NCI-H748 (cell line): ENCODE measurements at regions not wholly inside any gene's neighbourhood (a gene's known extent, or its start where the extent isn't known, plus 50 kb on each side); places are given as distances from the start of the nearest gene placed in this dataset.
A peak's percentile ranks its signal among the peaks of the same experiment; 100 is the strongest.
"Not testable (repeated sequence)": the region's sequence is repeated elsewhere in the genome, so short reads cannot be mapped to it uniquely, and the experiment has no call there.

Experiments
- DNase-seq: peaks from one replicate; lab custom pipeline; 2025; ENCODE audit not compliant: unreplicated experiment; lab: John Stamatoyannopoulos, UW

DNA sequence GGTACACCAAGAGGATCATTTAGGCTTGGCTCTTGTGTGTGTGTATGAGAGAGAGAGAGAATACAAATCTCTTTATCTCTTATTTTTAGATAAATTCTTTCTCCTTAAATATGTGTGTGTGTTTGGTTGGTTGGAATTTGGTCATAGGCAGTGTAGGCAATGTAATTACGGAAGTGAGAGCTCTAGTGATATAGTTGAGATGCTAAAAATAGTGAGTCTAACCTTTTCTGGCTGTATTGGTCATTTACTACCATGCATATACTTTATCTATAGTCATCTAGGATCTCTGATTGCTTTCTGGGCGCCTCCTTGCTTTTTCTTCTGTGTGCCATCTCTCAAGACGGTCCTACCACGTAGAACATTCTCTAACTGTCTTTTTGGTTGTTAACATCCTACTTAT is 250.2 kb downstream of the NUF2 start:
- DNase-seq = no peak

- DNase-seq = no peak
Observed at GRCh38 chr1:163574119-163574518, 252.4 kb downstream of the NUF2 start.

DNA sequence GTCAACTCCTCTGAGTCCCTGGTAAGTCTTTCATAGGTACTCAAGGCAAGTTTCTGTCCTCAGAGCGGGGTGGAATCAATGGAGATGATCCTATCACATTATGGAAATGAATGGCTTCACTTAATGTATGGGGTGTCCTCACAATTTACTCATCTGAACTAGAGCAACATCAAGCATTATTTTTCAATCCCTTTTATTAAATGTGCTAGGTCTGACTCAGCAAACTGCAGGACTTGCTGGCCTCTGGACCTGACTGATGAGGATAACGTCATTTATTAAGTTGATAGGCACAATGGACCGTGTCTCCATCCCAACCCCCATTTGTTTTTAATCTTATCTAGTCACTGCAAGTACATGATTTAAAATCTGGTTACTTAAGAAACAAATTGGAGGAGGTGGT is 259.2 kb downstream of the NUF2 start:
- DNase-seq = no peak

DNA sequence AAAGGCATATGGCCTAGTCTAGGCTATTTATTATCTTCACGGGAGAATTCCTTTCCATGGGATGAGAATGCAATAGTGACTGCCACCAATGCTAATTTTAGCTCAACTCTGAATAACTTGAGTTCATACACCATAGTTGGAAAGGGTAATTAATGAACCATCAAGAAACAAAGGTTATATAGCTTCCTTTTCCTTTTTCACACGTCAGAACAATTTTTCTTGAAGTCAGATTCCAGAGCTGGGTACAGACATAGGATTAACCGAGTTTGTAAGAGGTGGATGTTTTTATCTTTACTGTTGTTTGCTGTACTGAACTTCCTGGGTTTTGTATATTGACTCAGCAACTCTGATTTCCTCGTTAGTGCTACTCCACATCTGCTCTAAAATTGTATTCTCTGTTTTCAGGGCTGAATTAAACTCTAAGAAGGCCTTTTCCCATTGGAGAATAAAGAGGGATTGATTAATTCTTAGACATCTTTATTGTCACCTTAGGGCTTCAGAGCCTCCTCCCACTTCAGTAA is 262.0 kb downstream of the NUF2 start:
- no peak for DNase-seq

DNA sequence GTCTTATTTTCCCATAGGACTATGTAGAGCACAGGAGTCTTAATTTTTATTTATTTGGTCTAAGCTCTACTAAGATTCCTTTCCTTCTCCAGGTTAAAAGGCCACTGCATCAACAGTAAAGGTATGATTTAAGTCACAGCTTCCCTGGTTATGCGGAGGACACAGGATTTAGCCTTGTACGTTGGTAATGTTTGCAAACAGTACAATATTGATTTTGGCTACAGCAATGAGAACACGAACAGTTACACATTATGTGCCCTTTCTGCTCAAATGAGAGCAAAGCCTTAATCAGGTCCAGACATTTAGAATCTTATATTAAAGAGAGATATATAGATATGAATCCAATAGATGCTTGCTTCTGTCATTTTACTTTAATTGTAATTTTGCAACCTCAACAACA is 264.0 kb downstream of the NUF2 start:
- no peak for DNase-seq

- no peak for DNase-seq
Observed at GRCh38 chr1:163588796-163589195, 267.0 kb downstream of the NUF2 start.

DNA sequence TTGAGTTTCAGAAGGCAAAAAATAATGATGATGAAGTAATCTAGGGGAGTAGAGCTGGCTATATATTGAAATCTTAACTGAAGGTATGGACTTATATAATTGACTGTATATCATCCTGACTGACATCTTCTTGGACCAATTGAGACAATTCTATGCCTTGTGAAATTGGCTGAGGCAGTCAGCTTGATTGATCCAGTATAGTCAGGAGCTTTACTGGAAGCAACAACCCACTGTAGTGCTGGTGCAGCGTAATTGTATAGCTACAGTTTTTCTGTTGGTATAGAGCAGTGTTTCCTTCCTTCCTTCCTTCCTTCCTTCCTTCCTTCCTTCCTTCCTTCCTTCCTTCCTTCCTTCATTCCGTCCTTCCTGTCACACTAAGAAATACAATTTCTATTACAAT is 268.0 kb downstream of the NUF2 start:
- DNase-seq = no peak

DNA sequence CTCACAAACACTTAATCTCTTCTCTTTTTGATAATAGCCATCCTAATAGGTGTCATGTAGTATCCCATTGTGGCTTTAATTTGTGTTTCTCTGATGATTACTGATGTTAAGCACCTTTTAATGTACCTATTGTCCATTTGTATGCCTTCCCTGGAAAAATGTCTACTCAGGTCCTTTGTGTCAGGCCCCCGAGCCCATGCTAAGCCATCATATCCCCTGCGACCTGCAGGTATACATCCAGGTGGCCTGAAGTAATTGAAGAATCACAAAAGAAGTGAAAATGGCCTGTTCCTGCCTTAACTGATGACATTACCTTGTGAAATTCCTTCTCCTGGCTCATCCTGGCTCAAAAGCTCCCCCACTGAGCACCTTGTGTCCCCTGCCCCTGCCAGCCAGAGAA is 269.4 kb downstream of the NUF2 start:
- peak; percentile 96 for DNase-seq

- DNase-seq = not testable (repeated sequence)
Observed at GRCh38 chr1:163592623-163593022, 270.9 kb downstream of the NUF2 start.

- DNase-seq = not testable (repeated sequence)
Observed at GRCh38 chr1:163596106-163596505, 274.4 kb downstream of the NUF2 start.

- peak; percentile 70 for DNase-seq
Observed at GRCh38 chr1:163596541-163597258, 274.9 kb downstream of the NUF2 start.

DNA sequence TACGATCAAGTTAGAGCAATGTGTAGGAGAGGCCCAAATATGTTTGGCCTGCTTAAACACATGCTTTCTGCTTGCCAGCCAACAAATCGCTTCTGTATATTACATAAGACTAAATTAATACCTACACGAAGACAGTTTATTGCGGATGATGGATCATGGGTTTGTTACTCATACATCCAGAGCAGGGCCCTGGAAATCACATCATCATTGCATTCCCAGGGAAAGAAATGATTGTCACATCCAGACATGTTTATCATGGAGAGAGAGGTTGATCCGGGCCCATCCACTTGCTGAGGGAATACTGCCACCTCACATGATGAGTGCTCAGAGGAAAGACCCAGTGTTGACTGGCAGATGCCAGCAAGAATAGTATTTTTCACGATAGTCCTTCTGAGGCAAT is 282.6 kb downstream of the NUF2 start:
- no peak for DNase-seq

- no peak for DNase-seq
Observed at GRCh38 chr1:163604896-163605295, 283.1 kb downstream of the NUF2 start.

DNA sequence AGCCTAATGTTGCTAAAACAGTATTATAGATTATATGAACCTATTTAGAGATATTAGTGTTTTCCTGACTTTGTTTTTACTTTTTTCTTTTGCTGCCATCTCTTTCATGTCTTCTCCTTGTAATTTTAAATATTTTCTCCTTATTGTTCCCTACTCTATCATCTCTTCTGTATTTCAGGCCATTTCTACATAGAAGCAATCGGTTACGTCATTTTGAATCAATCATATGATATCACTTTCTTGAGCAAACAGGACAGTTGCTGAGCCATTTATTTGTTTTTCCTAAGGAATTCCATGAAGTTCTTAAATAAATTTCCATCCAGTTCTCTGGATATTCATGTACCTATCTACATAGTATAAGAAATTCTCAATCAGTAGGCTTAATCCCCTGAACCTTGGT is 287.2 kb downstream of the NUF2 start:
- DNase-seq = no peak

- DNase-seq = no peak
Observed at GRCh38 chr1:163609858-163610257, 288.1 kb downstream of the NUF2 start.

DNA sequence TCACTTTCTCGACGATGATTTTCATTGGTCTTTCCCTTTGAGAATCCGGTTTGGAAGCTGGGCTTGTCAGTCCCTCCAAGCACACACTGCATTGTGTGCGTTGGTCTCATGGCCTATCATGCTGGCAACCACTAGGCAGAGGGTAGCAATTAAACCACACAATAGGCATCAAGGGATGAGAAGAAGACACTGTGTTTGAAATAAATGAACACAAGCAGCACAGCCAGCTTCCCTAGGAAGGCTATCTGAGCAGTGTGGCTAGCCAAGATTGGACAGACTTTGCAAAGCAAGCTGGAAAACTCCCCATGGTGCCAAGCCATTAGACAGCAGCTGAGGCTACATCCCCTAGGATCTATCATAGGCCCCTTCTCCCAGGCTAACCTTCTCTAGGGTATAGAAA is 288.7 kb downstream of the NUF2 start:
- DNase-seq = peak; percentile 42

DNA sequence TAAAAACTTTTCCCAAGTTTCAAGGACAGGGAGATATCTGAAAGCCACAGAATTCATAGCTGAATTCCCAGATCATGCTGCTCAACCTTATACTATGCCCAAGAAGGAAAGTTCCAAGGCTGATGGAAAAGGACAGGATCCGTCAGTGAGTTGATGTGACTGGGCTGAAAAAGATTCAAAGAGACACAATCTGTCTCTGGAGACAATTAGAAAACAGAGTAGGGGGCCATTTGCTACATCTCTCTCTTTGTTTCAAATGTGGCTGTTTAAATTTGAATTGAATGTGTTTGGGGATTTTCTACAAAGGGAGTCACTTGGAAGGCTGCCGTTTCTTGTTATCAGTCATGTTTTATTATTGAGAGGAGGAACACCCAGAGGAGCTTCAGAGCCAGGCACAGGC is 292.6 kb downstream of the NUF2 start:
- DNase-seq = no peak

- no peak for DNase-seq
Observed at GRCh38 chr1:163628034-163628773, 306.4 kb downstream of the NUF2 start.

DNA sequence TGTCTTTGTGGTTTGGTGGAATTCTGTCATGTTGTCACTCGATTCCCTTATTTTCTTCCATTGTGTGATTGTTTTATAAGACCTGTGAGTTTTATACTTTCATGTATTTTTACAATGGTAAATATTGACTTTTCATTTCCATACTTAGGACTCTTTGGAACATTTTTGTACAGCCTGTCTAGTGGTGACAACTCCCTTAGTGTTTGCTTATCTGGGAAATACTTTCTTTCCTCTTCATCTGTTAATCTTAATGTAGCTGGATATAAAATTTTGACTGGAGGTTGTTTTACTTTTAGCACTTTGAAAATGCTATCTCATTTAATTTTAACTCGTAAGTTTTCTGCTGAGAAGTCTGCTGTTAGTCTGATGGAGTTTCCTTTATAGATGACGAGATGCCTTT is 310.5 kb downstream of the NUF2 start:
- DNase-seq = no peak

DNA sequence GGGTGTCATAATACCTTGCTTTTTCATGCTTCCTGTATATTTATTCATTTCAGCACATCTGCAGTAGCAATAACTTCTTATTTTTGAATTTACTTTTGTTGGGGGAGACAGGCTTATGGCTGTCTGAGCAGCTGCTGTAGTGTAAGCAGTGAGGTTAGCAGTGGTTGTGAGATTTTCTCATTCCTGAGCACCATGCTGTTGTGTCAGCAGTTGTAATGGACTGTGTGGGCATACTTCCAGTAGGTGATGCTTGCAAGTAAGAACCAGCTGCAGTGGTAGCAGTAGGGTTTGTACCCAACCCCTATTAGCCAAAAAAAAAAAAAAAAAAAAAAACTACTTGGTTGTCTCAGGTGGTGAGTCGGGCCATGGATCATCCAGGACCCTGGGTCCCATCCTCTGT is 311.6 kb downstream of the NUF2 start:
- no peak for DNase-seq

DNA sequence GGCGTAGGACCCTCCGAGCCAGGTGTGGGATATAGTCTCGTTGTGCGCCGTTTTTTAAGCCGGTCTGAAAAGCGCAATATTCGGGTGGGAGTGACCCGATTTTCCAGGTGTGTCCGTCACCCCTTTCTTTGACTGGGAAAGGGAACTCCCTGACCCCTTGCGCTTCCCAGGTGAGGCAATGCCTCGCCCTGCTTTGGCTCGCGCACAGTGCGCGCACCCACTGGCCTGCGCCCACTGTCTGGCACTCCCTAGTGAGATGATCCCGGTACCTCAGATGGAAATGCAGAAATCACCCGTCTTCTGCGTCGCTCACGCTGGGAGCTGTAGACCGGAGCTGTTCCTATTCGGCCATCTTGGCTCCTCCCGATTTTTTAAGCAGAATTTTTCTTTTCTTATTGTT is 323.9 kb downstream of the NUF2 start:
- not testable (repeated sequence) for DNase-seq

DNA sequence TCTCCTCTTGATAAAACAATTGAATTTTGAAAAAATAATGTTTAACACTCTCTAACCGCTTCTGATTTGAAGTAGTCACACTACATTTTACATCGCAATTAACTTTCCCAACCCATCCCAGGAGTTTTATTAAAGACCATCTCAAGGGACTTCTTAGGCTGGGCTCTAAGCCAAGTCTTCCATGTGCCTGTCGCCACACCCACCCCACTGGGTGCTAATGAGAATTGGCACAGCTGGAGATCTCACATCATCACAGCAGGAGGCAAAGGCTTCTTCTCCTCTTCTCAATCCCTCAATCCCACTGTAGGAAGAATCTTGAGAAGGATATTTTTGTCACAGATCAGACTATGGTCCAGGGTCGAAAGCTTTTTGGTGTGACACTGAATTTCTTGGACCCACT is 328.9 kb downstream of the NUF2 start:
- DNase-seq = no peak
